IPS-NIHi7 (cell line): ENCODE measurements at regions not wholly inside any gene's neighbourhood (a gene's known extent, or its start where the extent isn't known, plus 50 kb on each side); places are given as distances from the start of the nearest gene placed in this dataset.

Source experiments
- DNase-seq: peaks from one replicate; pipeline ENCODE4 v3.0.0; 2012; ENCODE audit warnings: mixed read lengths; ENCODE audit errors: extremely low spot score

DNA sequence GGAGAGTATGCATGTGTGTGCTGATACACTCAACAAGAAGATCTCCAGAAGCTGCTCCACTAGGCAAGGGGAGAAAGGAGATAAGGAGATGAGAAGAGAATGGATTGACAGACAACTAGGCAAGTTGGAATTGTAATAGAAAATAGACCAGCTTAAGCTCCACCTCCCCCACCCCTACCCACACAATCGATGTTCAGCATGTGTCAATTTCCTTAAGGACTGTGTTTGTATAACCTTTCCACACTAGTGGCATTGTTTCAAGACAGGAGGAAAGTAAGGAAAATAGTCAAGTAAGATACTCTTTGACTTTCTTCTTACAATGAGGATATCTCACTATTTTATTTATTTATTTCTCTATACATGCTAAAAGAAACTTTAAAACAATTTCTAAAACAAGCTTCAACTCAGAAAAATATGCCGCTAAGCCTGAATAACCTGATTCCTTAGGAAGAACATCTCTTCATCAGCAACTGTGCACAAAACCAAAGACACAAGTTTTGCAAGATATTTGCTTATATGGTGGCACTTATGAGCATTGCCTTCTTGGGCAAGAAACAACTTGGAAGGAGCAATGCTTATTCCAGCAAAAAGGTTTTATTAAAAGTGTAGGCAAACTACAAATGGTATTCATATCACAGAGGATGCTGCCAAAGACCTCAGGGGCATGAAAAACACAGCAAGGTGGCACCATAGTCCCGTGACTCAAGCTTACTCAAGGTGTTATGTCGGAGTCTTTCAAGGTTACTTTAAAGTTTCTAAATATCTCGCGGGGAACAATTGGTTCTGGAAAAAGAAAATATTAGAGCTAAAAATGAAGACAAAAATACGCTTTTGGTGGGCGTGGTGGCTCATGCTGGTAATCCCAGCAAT lies 249.1 kb downstream of the COL12A1 start:
- no peak for DNase-seq

- DNase-seq, result no peak
These were observed 252.1 kb downstream of the COL12A1 start for GRCh38 chr6:74953708-74954107.

- no peak for DNase-seq
These were observed 258.9 kb downstream of the COL12A1 start for GRCh38 chr6:74946961-74947360.

DNA sequence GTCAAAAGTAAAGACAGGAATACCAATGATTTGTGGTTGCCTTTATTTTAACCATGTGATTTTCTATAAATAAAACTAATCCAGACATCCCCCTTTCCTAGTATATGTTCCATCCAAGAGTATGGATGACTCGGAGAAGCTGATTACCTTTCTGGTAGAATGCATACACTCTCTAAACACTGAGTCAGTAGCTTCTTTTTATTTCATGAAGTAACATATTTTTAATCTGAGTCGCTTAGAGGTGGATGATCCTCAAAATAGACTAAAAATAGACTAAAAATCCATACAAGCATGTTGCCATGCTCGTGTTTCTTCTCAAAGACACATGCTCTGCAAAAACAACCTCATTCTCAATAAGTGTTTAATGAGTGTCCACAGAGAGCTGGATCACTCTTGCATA lies 263.7 kb downstream of the COL12A1 start:
- DNase-seq, result no peak

DNA sequence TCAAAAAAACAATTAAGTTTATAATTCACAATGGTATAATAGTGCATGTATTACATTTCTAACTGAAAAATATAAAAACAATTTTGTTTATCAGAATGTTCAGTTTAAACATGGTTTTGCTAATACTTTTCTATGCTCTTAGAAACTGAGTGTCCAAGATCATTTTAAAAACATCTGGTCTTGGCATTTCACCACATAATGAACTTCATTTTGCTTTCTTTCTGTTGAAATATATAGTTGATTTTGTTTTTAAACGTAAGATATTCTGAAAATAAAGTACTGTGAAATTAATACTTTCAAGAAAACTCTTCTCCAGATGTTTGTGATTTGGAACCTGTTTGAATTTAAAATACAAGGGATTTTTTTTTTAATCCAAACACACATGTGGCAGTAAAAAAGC lies 264.4 kb downstream of the COL12A1 start:
- DNase-seq, result no peak

DNA sequence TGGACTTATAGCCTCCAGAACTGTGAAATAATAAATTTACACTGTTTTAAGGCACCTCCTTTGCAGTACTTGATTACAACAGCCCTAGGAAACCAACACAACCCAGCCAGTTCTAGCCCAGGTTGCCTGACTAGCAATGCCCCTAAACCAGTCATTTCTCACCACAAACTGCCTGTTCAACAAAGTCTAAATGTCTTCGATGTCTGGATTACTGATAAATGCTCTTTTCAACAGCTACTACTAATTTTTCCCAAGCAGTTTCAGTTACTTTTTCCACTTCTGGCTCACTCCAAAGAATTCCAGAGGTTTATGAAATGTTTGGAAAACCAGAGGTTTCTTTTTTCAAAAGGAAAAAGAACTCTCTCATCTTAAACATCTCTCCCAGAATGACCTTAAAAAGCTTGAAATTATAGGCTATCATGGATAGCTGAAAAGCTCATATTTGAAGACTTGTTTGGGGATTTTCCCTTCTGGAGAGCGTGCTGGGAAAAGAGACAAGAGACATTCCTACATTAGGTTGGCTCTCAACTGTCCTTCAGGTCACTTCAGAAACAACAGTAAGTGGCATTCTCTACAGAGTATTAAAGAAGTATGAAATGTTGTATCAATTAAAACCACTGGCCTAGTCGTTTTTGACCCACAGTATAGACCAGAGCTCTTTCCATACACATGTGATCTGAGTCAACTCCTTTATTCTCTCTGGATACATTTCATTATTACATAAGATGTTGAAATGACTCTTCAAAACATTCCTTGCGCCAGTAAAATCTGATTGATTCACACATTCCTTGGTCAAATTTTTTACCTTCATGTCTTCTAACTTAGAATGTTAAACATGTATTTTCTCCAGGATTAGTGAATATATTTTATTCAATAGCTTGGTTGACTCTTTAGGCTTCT lies 265.9 kb downstream of the COL12A1 start:
- DNase-seq, result no peak

DNA sequence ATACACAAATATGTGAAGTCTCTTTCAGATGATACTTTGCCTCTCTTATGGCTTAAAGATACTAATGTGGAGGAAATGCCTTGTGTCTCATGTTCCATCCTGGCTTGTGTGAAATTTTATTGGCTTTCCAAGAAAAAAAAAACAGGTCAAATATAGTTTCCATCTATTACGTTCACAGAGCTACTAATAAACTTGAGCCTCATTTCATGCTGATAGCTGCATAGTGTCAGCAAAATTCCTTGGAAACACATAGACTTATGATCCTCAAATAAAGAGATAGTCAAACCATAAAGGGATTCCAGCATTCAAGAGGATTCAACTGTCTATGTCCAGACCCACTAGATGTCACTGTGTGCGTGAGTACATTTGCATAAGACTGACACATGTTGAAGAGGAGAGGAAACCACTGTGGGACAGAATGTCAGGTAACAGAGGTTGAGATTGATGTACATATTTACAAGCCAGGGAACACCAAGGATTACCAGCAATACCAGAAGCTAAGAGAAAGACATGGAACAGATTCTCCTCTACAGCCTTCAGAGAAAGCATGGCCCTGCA lies 266.6 kb downstream of the COL12A1 start:
- no peak for DNase-seq

DNA sequence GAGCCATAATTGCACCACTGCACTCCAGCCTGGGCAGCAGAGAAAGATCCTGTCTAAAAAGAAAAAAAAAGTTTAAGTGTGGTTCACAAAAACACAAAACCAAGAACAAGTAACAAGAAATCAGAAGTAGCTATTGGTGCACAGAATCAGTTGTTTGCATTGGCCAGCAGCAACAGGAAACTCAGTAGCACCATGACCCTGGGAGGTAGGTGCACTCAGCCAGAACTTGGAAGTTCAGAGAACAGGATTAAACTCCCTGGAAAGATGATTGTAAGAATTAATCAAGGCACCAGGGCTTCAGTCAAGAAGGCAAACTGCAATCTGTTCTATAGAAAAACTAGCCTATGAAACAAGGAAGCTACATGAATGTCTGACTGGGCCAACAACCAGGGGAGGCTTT lies 267.9 kb downstream of the COL12A1 start:
- DNase-seq, result no peak

- no peak for DNase-seq
These were observed 269.0 kb downstream of the COL12A1 start for GRCh38 chr6:74936886-74937285.

DNA sequence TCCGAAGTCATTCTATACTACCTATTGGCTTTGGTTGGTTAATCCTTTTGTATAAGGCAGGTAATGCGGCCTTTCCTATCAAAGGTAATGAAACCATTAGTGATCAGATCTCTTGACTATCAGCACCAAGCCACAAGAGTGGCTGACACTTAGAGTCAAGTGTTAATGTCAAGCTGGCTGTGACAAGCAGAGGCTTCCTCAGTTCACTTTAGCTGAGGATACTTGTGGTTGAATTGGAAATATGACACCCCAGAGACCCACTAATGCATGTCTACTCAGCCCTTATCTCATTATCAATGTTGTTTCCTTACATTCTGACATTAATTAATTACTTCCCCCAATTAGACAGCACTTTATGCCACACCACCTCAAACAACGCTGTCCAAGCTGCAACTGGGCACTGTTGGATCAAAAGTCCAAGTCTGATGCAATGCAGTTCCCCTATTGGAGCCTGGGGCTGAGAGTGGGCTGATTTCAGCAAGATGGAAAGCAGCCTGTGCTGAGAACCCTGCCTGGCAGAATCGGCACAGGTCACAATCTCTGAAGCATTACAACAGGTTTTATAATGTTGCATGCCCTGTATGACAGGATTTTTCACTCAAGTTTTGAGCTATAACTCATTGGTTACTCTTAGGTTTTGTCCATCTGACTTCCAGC lies 273.5 kb downstream of the COL12A1 start:
- no peak for DNase-seq

DNA sequence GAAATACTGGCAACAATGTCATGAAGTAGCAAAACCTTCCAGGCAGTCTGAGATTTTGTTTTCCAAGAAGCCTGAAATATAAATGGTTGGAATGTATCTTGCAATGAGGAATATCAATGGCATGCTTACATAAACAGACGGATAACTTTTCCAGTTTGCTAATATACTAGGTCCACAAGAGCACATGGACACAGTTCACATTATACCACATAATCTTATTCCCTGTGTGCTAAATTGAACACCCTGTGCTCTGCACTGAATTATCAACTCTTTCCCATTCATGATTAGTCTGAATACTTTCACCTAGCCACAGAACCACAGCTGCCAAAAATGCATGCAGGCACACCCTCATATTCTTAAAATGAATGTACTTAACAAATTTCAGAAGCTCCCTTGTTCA lies 274.3 kb downstream of the COL12A1 start:
- DNase-seq, result no peak

DNA sequence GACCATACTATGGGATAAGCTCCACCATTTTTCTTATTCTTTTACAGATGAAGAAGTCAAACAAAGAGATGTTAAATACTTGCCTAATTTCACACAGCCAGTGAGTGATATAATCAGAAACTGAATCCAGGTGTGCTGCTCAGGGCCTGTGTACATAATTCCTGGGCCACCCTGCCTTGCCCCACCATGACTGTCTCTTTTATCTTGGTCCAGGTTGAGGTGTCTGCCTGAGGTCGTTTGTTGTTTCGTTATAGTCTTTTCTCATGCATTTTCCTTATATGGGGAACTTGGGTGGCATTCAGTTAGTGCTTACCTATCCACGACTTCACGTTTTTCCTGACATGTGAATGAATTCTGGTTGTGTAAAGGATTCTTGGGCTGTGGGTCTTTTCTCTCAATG lies 277.6 kb downstream of the COL12A1 start:
- DNase-seq, result no peak

GRCh38 chr6:74927299-74927698 lies 278.6 kb downstream of the COL12A1 start:
- no peak for DNase-seq

GRCh38 chr6:74925683-74926082 lies 280.2 kb downstream of the COL12A1 start:
- DNase-seq, result no peak

GRCh38 chr6:74914888-74915287 lies 291.0 kb downstream of the COL12A1 start:
- DNase-seq, result no peak

- DNase-seq, result no peak
These were observed 293.6 kb downstream of the COL12A1 start for GRCh38 chr6:74912234-74912633.

DNA sequence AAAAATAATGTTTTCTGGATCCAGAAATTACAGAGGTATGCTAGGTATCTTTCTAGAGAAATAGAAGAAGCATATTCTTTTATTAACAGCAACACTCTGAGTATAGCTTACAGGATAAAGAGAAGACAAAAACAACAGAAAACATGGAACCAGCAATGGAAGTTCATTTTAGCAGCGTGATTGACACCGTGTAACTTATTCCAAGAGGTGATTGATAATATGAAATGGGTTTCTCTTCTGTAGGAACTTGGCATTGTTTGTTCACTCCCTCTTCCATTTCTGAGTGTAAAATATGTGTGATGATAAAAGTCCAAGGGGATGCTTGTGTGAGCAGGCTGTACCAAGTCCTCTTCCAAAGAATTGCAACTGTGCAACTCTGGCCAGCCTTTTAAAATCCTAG lies 303.0 kb downstream of the COL12A1 start:
- DNase-seq, result no peak

- DNase-seq, result no peak
These were observed 303.8 kb downstream of the COL12A1 start for GRCh38 chr6:74902089-74902488.

- no peak for DNase-seq
These were observed 304.3 kb downstream of the COL12A1 start for GRCh38 chr6:74901576-74901975.

DNA sequence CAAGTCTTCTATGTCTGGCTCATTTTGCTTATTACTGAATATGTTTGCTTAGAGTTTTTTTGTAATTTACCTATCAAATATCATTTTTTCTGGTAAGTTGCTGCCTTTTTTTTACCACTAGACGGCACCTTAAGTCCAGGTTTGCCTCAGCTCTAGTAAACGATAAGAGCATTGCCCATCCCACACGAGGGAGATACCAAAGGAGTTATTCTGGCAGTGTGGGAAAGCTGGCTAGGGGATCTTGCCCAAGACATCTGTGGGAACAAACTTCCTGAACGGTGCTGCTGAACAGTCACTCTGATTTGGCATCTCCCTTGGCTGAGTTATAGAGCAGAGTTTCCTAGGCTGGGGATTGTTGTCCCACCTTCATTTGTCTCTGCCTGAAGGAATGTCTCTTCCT lies 306.4 kb downstream of the COL12A1 start:
- no peak for DNase-seq

GRCh38 chr6:74892091-74892490 lies 313.8 kb downstream of the COL12A1 start:
- DNase-seq, result no peak

- DNase-seq, result no peak
These were observed 314.5 kb downstream of the COL12A1 start for GRCh38 chr6:74891349-74891831.
